ENCODE measurements at regions not wholly inside any gene's neighbourhood (a gene's known extent, or its start where the extent isn't known, plus 50 kb on each side); places are given as distances from the start of the nearest gene placed in this dataset.

DNA sequence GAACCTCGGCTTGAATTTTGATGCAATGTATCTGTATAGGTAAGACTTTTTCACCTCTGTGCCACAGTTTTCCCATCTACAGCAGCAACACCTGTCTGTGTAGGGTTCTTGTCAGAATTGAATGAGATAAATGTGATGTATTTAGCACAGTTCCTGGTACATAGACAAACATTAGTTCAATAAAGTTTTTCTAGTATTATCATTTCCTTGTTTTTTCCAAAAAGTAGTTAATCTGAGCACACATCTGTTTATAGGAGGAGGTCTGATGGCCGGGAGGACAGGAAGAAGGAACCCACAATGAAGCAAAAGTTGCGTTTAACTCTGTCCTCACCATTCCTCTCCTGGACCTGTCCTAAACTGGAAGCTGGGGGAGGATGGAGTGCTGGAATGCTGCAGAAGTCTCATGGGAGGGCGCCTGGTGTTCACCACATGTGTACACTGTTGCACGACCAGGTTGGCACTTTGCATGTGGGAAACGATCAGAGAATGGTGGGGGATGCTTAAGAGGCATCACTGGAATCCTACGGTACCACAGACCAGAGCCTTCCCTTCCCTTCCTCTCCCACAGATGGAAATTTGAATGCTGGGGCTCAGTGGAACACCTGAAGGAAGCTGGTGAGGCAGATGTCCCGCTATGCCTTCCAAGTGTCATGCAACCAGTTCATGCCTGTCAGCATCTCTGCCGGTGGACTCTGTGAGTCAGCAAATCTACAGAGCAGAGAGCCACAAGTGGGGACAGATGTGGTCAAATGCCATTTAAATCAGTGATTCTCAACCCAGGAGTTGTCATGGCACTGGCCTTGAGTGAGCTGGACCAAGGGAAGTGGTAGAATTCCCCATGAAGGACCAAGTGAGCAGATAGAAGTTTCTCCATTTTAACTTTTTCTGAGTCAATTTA, 315.6 kb downstream of the DLEU7 start:
- TF ChIP-seq, protein P1, sequence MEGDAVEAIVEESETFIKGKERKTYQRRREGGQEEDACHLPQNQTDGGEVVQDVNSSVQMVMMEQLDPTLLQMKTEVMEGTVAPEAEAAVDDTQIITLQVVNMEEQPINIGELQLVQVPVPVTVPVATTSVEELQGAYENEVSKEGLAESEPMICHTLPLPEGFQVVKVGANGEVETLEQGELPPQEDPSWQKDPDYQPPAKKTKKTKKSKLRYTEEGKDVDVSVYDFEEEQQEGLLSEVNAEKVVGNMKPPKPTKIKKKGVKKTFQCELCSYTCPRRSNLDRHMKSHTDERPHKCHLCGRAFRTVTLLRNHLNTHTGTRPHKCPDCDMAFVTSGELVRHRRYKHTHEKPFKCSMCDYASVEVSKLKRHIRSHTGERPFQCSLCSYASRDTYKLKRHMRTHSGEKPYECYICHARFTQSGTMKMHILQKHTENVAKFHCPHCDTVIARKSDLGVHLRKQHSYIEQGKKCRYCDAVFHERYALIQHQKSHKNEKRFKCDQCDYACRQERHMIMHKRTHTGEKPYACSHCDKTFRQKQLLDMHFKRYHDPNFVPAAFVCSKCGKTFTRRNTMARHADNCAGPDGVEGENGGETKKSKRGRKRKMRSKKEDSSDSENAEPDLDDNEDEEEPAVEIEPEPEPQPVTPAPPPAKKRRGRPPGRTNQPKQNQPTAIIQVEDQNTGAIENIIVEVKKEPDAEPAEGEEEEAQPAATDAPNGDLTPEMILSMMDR (IDR thresholded peaks at IDR 0.05; ENCODE audit: low read length) = no peak; the same call in 1 of the 2 replicates
- TF ChIP-seq EZH2 (IDR thresholded peaks at IDR 0.05; ENCODE audit: borderline replicate concordance, low read length) = no peak

All from OCI-LY1 (cell line).